IMR-90 (cell line): ENCODE measurements at regions not wholly inside any gene's neighbourhood (a gene's known extent, or its start where the extent isn't known, plus 50 kb on each side); places are given as distances from the start of the nearest gene placed in this dataset.

Source experiments
- ATAC-seq: fragments of 200-7000 bp; cut with Tn5 transposase; 2 replicates; pipeline ENCODE4 v1.9.1; 2020; ENCODE audit warnings: low read depth, mild to moderate bottlenecking, moderate library complexity
- BruUV-seq: library from RNA; stranded (reverse); fragments of 400-500 nt; replicated peaks from 2 replicates; lab custom pipeline; 2021; lab: Mats Ljungman, UMichigan
- CTCF ChIA-PET: fragments of 300-600 bp; formaldehyde crosslinking; extraction: SDS; loops from one replicate; lab custom pipeline; 2021; ENCODE audit warnings: antibody characterized with exemption; lab: Yijun Ruan, JAX
- POLR2A ChIA-PET: fragments of 300-600 bp; sonication (Branson Sonifier 250); formaldehyde crosslinking; loops from one replicate; lab custom pipeline; 2022; ENCODE audit warnings: antibody characterized with exemption; ENCODE audit not compliant: unreplicated experiment; lab: Charles Lee
- DNase-seq: peaks from one replicate; pipeline ENCODE4 v3.0.0; 2013
- H2AFZ ChIP-seq: replicated peaks from 2 replicates; pipeline ENCODE3; 2013; ENCODE audit warnings: low read length, mild to moderate bottlenecking; ENCODE audit not compliant: poor library complexity
- H2AK5ac ChIP-seq: 2 replicates; pipeline ENCODE4 v1.6.1; 2013; ENCODE audit warnings: low read depth, low read length, inconsistent platforms
- H2AK9ac ChIP-seq: replicated peaks from 2 replicates; pipeline ENCODE3; 2013; ENCODE audit warnings: mild to moderate bottlenecking, low read depth, low read length, moderate library complexity; ENCODE audit not compliant: poor library complexity
- H2BK120ac ChIP-seq: 2 replicates; pipeline ENCODE4 v1.6.1; 2013; ENCODE audit warnings: low read depth, low read length, inconsistent platforms
- H2BK15ac ChIP-seq: 3 replicates; pipeline ENCODE4 v1.6.1; 2013; ENCODE audit warnings: low read depth, low read length, inconsistent platforms
- H2BK20ac ChIP-seq: 2 replicates; pipeline ENCODE4 v1.6.1; 2013; ENCODE audit warnings: low read depth, mild to moderate bottlenecking, inconsistent platforms, low read length, moderate library complexity
- H2BK5ac ChIP-seq: 2 replicates; pipeline ENCODE4 v1.6.1; 2013; ENCODE audit warnings: mild to moderate bottlenecking, low read depth, low read length, inconsistent platforms; ENCODE audit not compliant: poor library complexity, severe bottlenecking
- H3K14ac ChIP-seq: replicated peaks from 2 replicates; pipeline ENCODE4 v1.6.1; 2013; ENCODE audit warnings: low read depth, low read length, inconsistent platforms
- H3K18ac ChIP-seq: 2 replicates; pipeline ENCODE4 v1.6.1; 2013; ENCODE audit warnings: low read depth, low read length, control low read depth
- H3K23ac ChIP-seq: 2 replicates; pipeline ENCODE4 v1.6.1; 2013; ENCODE audit warnings: low read depth, low read length, inconsistent platforms
- H3K27ac ChIP-seq: 2 replicates; pipeline ENCODE4 v1.5.1; 2013; ENCODE audit warnings: mild to moderate bottlenecking, control low read depth, low read length; ENCODE audit not compliant: insufficient read depth
- H3K27me3 ChIP-seq: 2 replicates; pipeline ENCODE4 v1.6.1; 2013; ENCODE audit warnings: low read length; ENCODE audit not compliant: control insufficient read depth, insufficient read depth
- H3K36me3 ChIP-seq: 2 replicates; pipeline ENCODE4 v1.6.1; 2013; ENCODE audit warnings: low read length, mixed read lengths; ENCODE audit not compliant: control insufficient read depth, insufficient read depth
- H3K4ac ChIP-seq: 2 replicates; pipeline ENCODE4 v1.6.1; 2013; ENCODE audit warnings: low read depth, low read length, inconsistent platforms
- H3K4me1 ChIP-seq: 2 replicates; pipeline ENCODE4 v1.6.1; 2013; ENCODE audit warnings: low read length, mixed read lengths; ENCODE audit not compliant: control insufficient read depth, insufficient read depth
- H3K4me2 ChIP-seq: 2 replicates; pipeline ENCODE4 v1.6.1; 2013; ENCODE audit warnings: low read depth, mild to moderate bottlenecking, control low read depth, low read length, moderate library complexity
- H3K4me3 ChIP-seq: 2 replicates; pipeline ENCODE4 v1.5.1; 2013; ENCODE audit warnings: low read depth, mild to moderate bottlenecking, control low read depth, low read length, moderate library complexity; ENCODE audit not compliant: insufficient read depth
- H3K56ac ChIP-seq: 2 replicates; pipeline ENCODE4 v1.6.1; 2013; ENCODE audit warnings: low read length, inconsistent platforms; ENCODE audit not compliant: insufficient read depth; ENCODE audit errors: extremely low read depth
- H3K79me1 ChIP-seq, 2 experiments: 2 replicates each; pipeline ENCODE4 v1.6.1; 2013; ENCODE audit warnings: low read length in 2 of 2, inconsistent platforms in 1 of 2, low read depth in 1 of 2
- H3K9ac ChIP-seq: 2 replicates; pipeline ENCODE4 v1.6.1; 2013; ENCODE audit warnings: low read depth, low read length, control low read depth
- H3K9me1 ChIP-seq: 2 replicates; pipeline ENCODE4 v1.6.1; 2013; ENCODE audit warnings: low read length, inconsistent platforms; ENCODE audit not compliant: insufficient read depth
- H3K9me3 ChIP-seq: 2 replicates; pipeline ENCODE4 v1.6.1; 2013; ENCODE audit warnings: low read length; ENCODE audit not compliant: control insufficient read depth, insufficient read depth
- H4K20me1 ChIP-seq: 2 replicates; pipeline ENCODE4 v1.6.1; 2013; ENCODE audit warnings: low read length, inconsistent platforms; ENCODE audit not compliant: insufficient read depth
- H4K5ac ChIP-seq: 2 replicates; pipeline ENCODE4 v1.6.1; 2013; ENCODE audit warnings: mild to moderate bottlenecking, low read depth, low read length, control low read depth
- H4K8ac ChIP-seq, 2 experiments: 2 replicates each; pipeline ENCODE4 v1.6.1; 2013; ENCODE audit warnings: low read depth in 2 of 2, low read length in 2 of 2, control low read depth in 1 of 2, inconsistent platforms in 1 of 2
- H4K91ac ChIP-seq: 2 replicates; pipeline ENCODE4 v1.6.1; 2013; ENCODE audit warnings: low read depth, low read length, inconsistent platforms; ENCODE audit not compliant: insufficient read depth
- CTCF ChIP-seq: conservative IDR thresholded peaks from 2 replicates; pipeline ENCODE4 v1.5.1; 2012; ENCODE audit warnings: mild to moderate bottlenecking, low read depth, low read length, improper control_type of control experiment
- ELK1 ChIP-seq: fragments of 150-350 bp; IDR thresholded peaks from 2 replicates; pipeline ENCODE4 v1.6.1; 2016; ENCODE audit warnings: low read depth, mild to moderate bottlenecking, low read length, moderate library complexity, borderline replicate concordance
- FOS ChIP-seq: fragments of 150-350 bp; IDR thresholded peaks from 2 replicates; pipeline ENCODE4 v1.6.1; 2016; ENCODE audit warnings: low read depth, low read length
- MAFK ChIP-seq: IDR thresholded peaks from 2 replicates; pipeline ENCODE4 v1.6.1; 2012; ENCODE audit warnings: low read depth, low read length, improper control_type of control experiment
- MAZ ChIP-seq: IDR thresholded peaks from 2 replicates; pipeline ENCODE4 v1.6.1; 2012; ENCODE audit warnings: low read depth, mild to moderate bottlenecking, low read length, improper control_type of control experiment, moderate library complexity, borderline replicate concordance
- POLR2A ChIP-seq: IDR thresholded peaks from 2 replicates; pipeline ENCODE4 v1.6.1; 2012; ENCODE audit warnings: mild to moderate bottlenecking, low read depth, low read length
- RAD21 ChIP-seq: IDR thresholded peaks from 2 replicates; pipeline ENCODE4 v1.6.1; 2012; ENCODE audit warnings: low read length, improper control_type of control experiment
- RCOR1 ChIP-seq: IDR thresholded peaks from 2 replicates; pipeline ENCODE4 v1.6.1; 2012; ENCODE audit warnings: mild to moderate bottlenecking, low read length, improper control_type of control experiment; ENCODE audit not compliant: insufficient replicate concordance
- RFX5 ChIP-seq: IDR thresholded peaks from 2 replicates; pipeline ENCODE4 v1.8.0; 2012; ENCODE audit warnings: low read depth, mild to moderate bottlenecking, low read length, moderate library complexity
- dilution Hi-C: fragments of 300-500 bp; cut with HindIII; formaldehyde crosslinking; loops from one replicate; pipeline ENCODE4 v1.14.3; 2018; ENCODE audit warnings: low sequenced_read_pairs; ENCODE audit not compliant: unreplicated experiment
- in situ Hi-C: fragments of 300-500 bp; cut with MboI; formaldehyde crosslinking; loops from 3 replicates; pipeline ENCODE4 v1.14.3; 2019; ENCODE audit warnings: low sequenced_read_pairs, inconsistent platforms, mixed read lengths
- intact Hi-C: fragments of 100-400 bp; cut with micrococcal nuclease; formaldehyde crosslinking; loops from 2 replicates; pipeline ENCODE4 v1.10.0; 2022

- no peak overlapping the region for H3K9ac ChIP-seq
- no peak overlapping the region for H4K5ac ChIP-seq
- in situ Hi-C loops: no loop called here
- dilution Hi-C loops: no loop called here
- no peak overlapping the region for H3K4me2 ChIP-seq
- no peak overlapping the region for H2BK5ac ChIP-seq
- no peak overlapping the region for H3K4ac ChIP-seq
- no peak overlapping the region for H2BK15ac ChIP-seq
- H3K9me1 ChIP-seq: no peaks in the 10 kb centered on the region
- CTCF ChIA-PET: no interaction called here
- intact Hi-C loops: no loop called here
- no peak for TF ChIP-seq CTCF
- no peak for TF ChIP-seq RCOR1
- TF ChIP-seq MAFK: no peak
- no peak for TF ChIP-seq FOS
- TF ChIP-seq ELK1: no peak
- no peak for TF ChIP-seq RFX5
- TF ChIP-seq RAD21: no peak
- no peak for TF ChIP-seq MAZ
- TF ChIP-seq POLR2A: no peak
- POLR2A ChIA-PET: no interaction called here
- BruUV-seq: no TSS peak
- no peak overlapping the region for H3K14ac ChIP-seq
- no peak for ATAC-seq
- H3K36me3 ChIP-seq: no peaks in the 10 kb centered on the region
- peaks cover 8% of the 10 kb centered on the region for H3K9me3 ChIP-seq
- H2AK5ac ChIP-seq: no peak overlapping the region
- no peak overlapping the region for H4K91ac ChIP-seq
- H3K4me1 ChIP-seq: no peaks in the 10 kb centered on the region
- H4K8ac ChIP-seq: no peak overlapping the region
- H3K27ac ChIP-seq: no peak overlapping the region
- no peak overlapping the region for H3K23ac ChIP-seq
- H2AFZ ChIP-seq: no peak overlapping the region
- H3K56ac ChIP-seq: no peak overlapping the region
- no peak overlapping the region for H2BK20ac ChIP-seq
- H2BK120ac ChIP-seq: no peak overlapping the region
- no peaks in the 10 kb centered on the region for H4K20me1 ChIP-seq
- no peaks in the 10 kb centered on the region for H3K79me1 ChIP-seq
- no peak overlapping the region for H3K18ac ChIP-seq
- H2AK9ac ChIP-seq: no peak overlapping the region
- H3K27me3 ChIP-seq: no peaks in the 10 kb centered on the region
- no peak overlapping the region for H3K4me3 ChIP-seq
- no peak for DNase-seq
These were observed 157.6 kb upstream of the MDGA2 start for GRCh38 chr14:47833011-47833410.
